ENCODE measurements at regions not wholly inside any gene's neighbourhood (a gene's known extent, or its start where the extent isn't known, plus 50 kb on each side); places are given as distances from the start of the nearest gene placed in this dataset.

DNA sequence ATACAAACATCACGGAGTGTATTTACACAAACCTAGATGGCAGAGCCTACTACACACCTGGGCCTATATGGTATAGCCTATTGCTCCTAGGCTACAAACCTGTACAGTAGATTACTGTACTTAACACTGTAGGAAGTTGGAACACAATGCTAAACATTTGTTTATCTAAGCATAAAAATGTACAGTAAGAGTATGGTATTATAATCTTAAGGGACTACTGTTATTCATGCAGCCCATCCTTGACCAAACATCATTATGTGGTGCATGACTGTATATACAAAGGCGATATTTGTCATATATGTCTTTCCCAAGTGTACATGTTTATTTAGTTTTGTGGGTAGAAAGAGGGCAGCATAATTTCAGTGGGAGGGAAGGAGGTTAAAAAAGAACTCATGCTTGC is 177.7 kb upstream of the FSTL5 start:
- TF ChIP-seq POLR2A (IDR thresholded peaks at IDR 0.05; ENCODE audit: low read depth, low read length) (no peak), POLR2AphosphoS5 (IDR thresholded peaks at IDR 0.05; ENCODE audit: low read depth, low read length) (no peak), TAF1 (IDR thresholded peaks at IDR 0.05; ENCODE audit: low read depth, low read length) (no peak), SPI1 (IDR thresholded peaks at IDR 0.05; ENCODE audit: low read depth, low read length) (no peak)

Measured in GM12891 (cell line).